IMR-90 (cell line): ENCODE measurements at regions not wholly inside any gene's neighbourhood (a gene's known extent, or its start where the extent isn't known, plus 50 kb on each side); places are given as distances from the start of the nearest gene placed in this dataset.
A peak's percentile ranks its signal among the peaks of the same experiment; 100 is the strongest.

ENCODE experiments used
- ATAC-seq: fragments of 200-7000 bp; cut with Tn5 transposase; 2 replicates; pipeline ENCODE4 v1.9.1; 2020; ENCODE audit warnings: low read depth, mild to moderate bottlenecking, moderate library complexity
- BruUV-seq: library from RNA; stranded (reverse); fragments of 400-500 nt; replicated peaks from 2 replicates; lab custom pipeline; 2021; lab: Mats Ljungman, UMichigan
- CTCF ChIA-PET: fragments of 300-600 bp; formaldehyde crosslinking; extraction: SDS; loops from one replicate; lab custom pipeline; 2021; ENCODE audit warnings: antibody characterized with exemption; lab: Yijun Ruan, JAX
- POLR2A ChIA-PET: fragments of 300-600 bp; sonication (Branson Sonifier 250); formaldehyde crosslinking; loops from one replicate; lab custom pipeline; 2022; ENCODE audit warnings: antibody characterized with exemption; ENCODE audit not compliant: unreplicated experiment; lab: Charles Lee
- DNase-seq: peaks from one replicate; pipeline ENCODE4 v3.0.0; 2013
- H2AFZ ChIP-seq: replicated peaks from 2 replicates; pipeline ENCODE3; 2013; ENCODE audit warnings: low read length, mild to moderate bottlenecking; ENCODE audit not compliant: poor library complexity
- H2AK5ac ChIP-seq: 2 replicates; pipeline ENCODE4 v1.6.1; 2013; ENCODE audit warnings: low read depth, low read length, inconsistent platforms
- H2AK9ac ChIP-seq: replicated peaks from 2 replicates; pipeline ENCODE3; 2013; ENCODE audit warnings: mild to moderate bottlenecking, low read depth, low read length, moderate library complexity; ENCODE audit not compliant: poor library complexity
- H2BK120ac ChIP-seq: 2 replicates; pipeline ENCODE4 v1.6.1; 2013; ENCODE audit warnings: low read depth, low read length, inconsistent platforms
- H2BK15ac ChIP-seq: 3 replicates; pipeline ENCODE4 v1.6.1; 2013; ENCODE audit warnings: low read depth, low read length, inconsistent platforms
- H2BK20ac ChIP-seq: 2 replicates; pipeline ENCODE4 v1.6.1; 2013; ENCODE audit warnings: low read depth, mild to moderate bottlenecking, inconsistent platforms, low read length, moderate library complexity
- H2BK5ac ChIP-seq: 2 replicates; pipeline ENCODE4 v1.6.1; 2013; ENCODE audit warnings: mild to moderate bottlenecking, low read depth, low read length, inconsistent platforms; ENCODE audit not compliant: poor library complexity, severe bottlenecking
- H3K14ac ChIP-seq: replicated peaks from 2 replicates; pipeline ENCODE4 v1.6.1; 2013; ENCODE audit warnings: low read depth, low read length, inconsistent platforms
- H3K18ac ChIP-seq: 2 replicates; pipeline ENCODE4 v1.6.1; 2013; ENCODE audit warnings: low read depth, low read length, control low read depth
- H3K23ac ChIP-seq: 2 replicates; pipeline ENCODE4 v1.6.1; 2013; ENCODE audit warnings: low read depth, low read length, inconsistent platforms
- H3K27ac ChIP-seq: 2 replicates; pipeline ENCODE4 v1.5.1; 2013; ENCODE audit warnings: mild to moderate bottlenecking, control low read depth, low read length; ENCODE audit not compliant: insufficient read depth
- H3K27me3 ChIP-seq: 2 replicates; pipeline ENCODE4 v1.6.1; 2013; ENCODE audit warnings: low read length; ENCODE audit not compliant: control insufficient read depth, insufficient read depth
- H3K36me3 ChIP-seq: 2 replicates; pipeline ENCODE4 v1.6.1; 2013; ENCODE audit warnings: low read length, mixed read lengths; ENCODE audit not compliant: control insufficient read depth, insufficient read depth
- H3K4ac ChIP-seq: 2 replicates; pipeline ENCODE4 v1.6.1; 2013; ENCODE audit warnings: low read depth, low read length, inconsistent platforms
- H3K4me1 ChIP-seq: 2 replicates; pipeline ENCODE4 v1.6.1; 2013; ENCODE audit warnings: low read length, mixed read lengths; ENCODE audit not compliant: control insufficient read depth, insufficient read depth
- H3K4me2 ChIP-seq: 2 replicates; pipeline ENCODE4 v1.6.1; 2013; ENCODE audit warnings: low read depth, mild to moderate bottlenecking, control low read depth, low read length, moderate library complexity
- H3K4me3 ChIP-seq: 2 replicates; pipeline ENCODE4 v1.5.1; 2013; ENCODE audit warnings: low read depth, mild to moderate bottlenecking, control low read depth, low read length, moderate library complexity; ENCODE audit not compliant: insufficient read depth
- H3K56ac ChIP-seq: 2 replicates; pipeline ENCODE4 v1.6.1; 2013; ENCODE audit warnings: low read length, inconsistent platforms; ENCODE audit not compliant: insufficient read depth; ENCODE audit errors: extremely low read depth
- H3K79me1 ChIP-seq, 2 experiments: 2 replicates each; pipeline ENCODE4 v1.6.1; 2013; ENCODE audit warnings: low read length in 2 of 2, inconsistent platforms in 1 of 2, low read depth in 1 of 2
- H3K9ac ChIP-seq: 2 replicates; pipeline ENCODE4 v1.6.1; 2013; ENCODE audit warnings: low read depth, low read length, control low read depth
- H3K9me1 ChIP-seq: 2 replicates; pipeline ENCODE4 v1.6.1; 2013; ENCODE audit warnings: low read length, inconsistent platforms; ENCODE audit not compliant: insufficient read depth
- H3K9me3 ChIP-seq: 2 replicates; pipeline ENCODE4 v1.6.1; 2013; ENCODE audit warnings: low read length; ENCODE audit not compliant: control insufficient read depth, insufficient read depth
- H4K20me1 ChIP-seq: 2 replicates; pipeline ENCODE4 v1.6.1; 2013; ENCODE audit warnings: low read length, inconsistent platforms; ENCODE audit not compliant: insufficient read depth
- H4K5ac ChIP-seq: 2 replicates; pipeline ENCODE4 v1.6.1; 2013; ENCODE audit warnings: mild to moderate bottlenecking, low read depth, low read length, control low read depth
- H4K8ac ChIP-seq, 2 experiments: 2 replicates each; pipeline ENCODE4 v1.6.1; 2013; ENCODE audit warnings: low read depth in 2 of 2, low read length in 2 of 2, control low read depth in 1 of 2, inconsistent platforms in 1 of 2
- H4K91ac ChIP-seq: 2 replicates; pipeline ENCODE4 v1.6.1; 2013; ENCODE audit warnings: low read depth, low read length, inconsistent platforms; ENCODE audit not compliant: insufficient read depth
- BHLHE40 ChIP-seq: fragments of 150-350 bp; IDR thresholded peaks from 2 replicates; pipeline ENCODE4 v1.6.1; 2016; ENCODE audit warnings: mild to moderate bottlenecking, low read depth, low read length
- CEBPB ChIP-seq: IDR thresholded peaks from 2 replicates; pipeline ENCODE4 v1.6.1; 2012; ENCODE audit warnings: low read depth, low read length, improper control_type of control experiment
- CHD1 ChIP-seq: IDR thresholded peaks from 2 replicates; pipeline ENCODE4 v1.6.1; 2012; ENCODE audit warnings: low read depth, low read length, improper control_type of control experiment
- ELK1 ChIP-seq: fragments of 150-350 bp; IDR thresholded peaks from 2 replicates; pipeline ENCODE4 v1.6.1; 2016; ENCODE audit warnings: low read depth, mild to moderate bottlenecking, low read length, moderate library complexity, borderline replicate concordance
- FOS ChIP-seq: fragments of 150-350 bp; IDR thresholded peaks from 2 replicates; pipeline ENCODE4 v1.6.1; 2016; ENCODE audit warnings: low read depth, low read length
- MAFK ChIP-seq: IDR thresholded peaks from 2 replicates; pipeline ENCODE4 v1.6.1; 2012; ENCODE audit warnings: low read depth, low read length, improper control_type of control experiment
- MAZ ChIP-seq: IDR thresholded peaks from 2 replicates; pipeline ENCODE4 v1.6.1; 2012; ENCODE audit warnings: low read depth, mild to moderate bottlenecking, low read length, improper control_type of control experiment, moderate library complexity, borderline replicate concordance
- MXI1 ChIP-seq: IDR thresholded peaks from 2 replicates; pipeline ENCODE4 v1.6.1; 2012; ENCODE audit warnings: low read depth, mild to moderate bottlenecking, low read length, moderate library complexity, borderline replicate concordance
- NFE2L2 ChIP-seq: fragments of 150-350 bp; IDR thresholded peaks from 2 replicates; pipeline ENCODE4 v1.6.1; 2016; ENCODE audit warnings: low read depth, mild to moderate bottlenecking, low read length
- POLR2A ChIP-seq: IDR thresholded peaks from 2 replicates; pipeline ENCODE4 v1.6.1; 2012; ENCODE audit warnings: mild to moderate bottlenecking, low read depth, low read length
- RAD21 ChIP-seq: IDR thresholded peaks from 2 replicates; pipeline ENCODE4 v1.6.1; 2012; ENCODE audit warnings: low read length, improper control_type of control experiment
- RFX5 ChIP-seq: IDR thresholded peaks from 2 replicates; pipeline ENCODE4 v1.8.0; 2012; ENCODE audit warnings: low read depth, mild to moderate bottlenecking, low read length, moderate library complexity
- SMC3 ChIP-seq: fragments of 150-350 bp; IDR thresholded peaks from 2 replicates; pipeline ENCODE4 v1.6.1; 2016; ENCODE audit warnings: low read depth, mild to moderate bottlenecking, antibody characterized with exemption, low read length, moderate library complexity
- USF2 ChIP-seq: fragments of 150-350 bp; IDR thresholded peaks from 2 replicates; pipeline ENCODE4 v1.6.1; 2017; ENCODE audit warnings: mild to moderate bottlenecking, antibody characterized with exemption, low read length, low read depth
- WGBS, 2 experiments: methylation state at CpG; one replicate each; pipeline versions ENCODE4 v1.1.5 to v1.1.7; 2013; ENCODE audit warnings: missing lambda C conversion rate in 2 of 2; ENCODE audit not compliant: insufficient read length in 1 of 2; ENCODE audit errors: extremely low coverage in 2 of 2; 5-methylcytosine and 5-hydroxymethylcytosine counted together
- dilution Hi-C: fragments of 300-500 bp; cut with HindIII; formaldehyde crosslinking; loops from one replicate; pipeline ENCODE4 v1.14.3; 2018; ENCODE audit warnings: low sequenced_read_pairs; ENCODE audit not compliant: unreplicated experiment
- in situ Hi-C: fragments of 300-500 bp; cut with MboI; formaldehyde crosslinking; loops from 3 replicates; pipeline ENCODE4 v1.14.3; 2019; ENCODE audit warnings: low sequenced_read_pairs, inconsistent platforms, mixed read lengths
- intact Hi-C: fragments of 100-400 bp; cut with micrococcal nuclease; formaldehyde crosslinking; loops from 2 replicates; pipeline ENCODE4 v1.10.0; 2022
- TF ChIP-seq, protein P1 (sequence below): conservative IDR thresholded peaks from 2 replicates; pipeline ENCODE4 v1.5.1; 2012; ENCODE audit warnings: mild to moderate bottlenecking, low read depth, low read length, improper control_type of control experiment

GRCh38 chr13:78137404-78138142, 218.9 kb upstream of the EDNRB start:
- POLR2A ChIA-PET = no interaction called here
- H2BK5ac ChIP-seq = no peak overlapping the region
- intact Hi-C loops = loop anchor here (1.0 to 10.0 kb wide), 4 partner anchors 447 to 1197 kb away; no protein-coding TSS in a partner anchor
- H2BK15ac ChIP-seq = no peak overlapping the region
- no peak overlapping the region for H3K18ac ChIP-seq
- peak; percentile 99 for ATAC-seq
- H3K14ac ChIP-seq = no peak overlapping the region
- no peak overlapping the region; a peak in 1 of 4 replicates for H4K8ac ChIP-seq
- no peak overlapping the region for H2AK9ac ChIP-seq
- no peak overlapping the region for H3K9ac ChIP-seq
- no peak overlapping the region for H3K4me3 ChIP-seq
- H2AFZ ChIP-seq = peak overlapping the region; percentile 87
- no TSS peak for BruUV-seq
- no peak overlapping the region for H2AK5ac ChIP-seq
- no peak overlapping the region for H4K91ac ChIP-seq
- peaks cover 4% of the 10 kb centered on the region; the same call in 1 of the 2 replicates for H3K27me3 ChIP-seq
- H3K27ac ChIP-seq = no peak overlapping the region
- DNase-seq = peak; percentile 72
- peak overlapping the region; percentile 34; the same call in 1 of the 2 replicates for H3K4ac ChIP-seq
- no peaks in the 10 kb centered on the region for H3K36me3 ChIP-seq
- peaks cover 2% of the 10 kb centered on the region; the same call in 1 of the 2 replicates for H3K4me1 ChIP-seq
- H3K9me1 ChIP-seq = no peaks in the 10 kb centered on the region
- no peaks in the 10 kb centered on the region for H4K20me1 ChIP-seq
- no peak overlapping the region for H2BK120ac ChIP-seq
- no peak overlapping the region for H4K5ac ChIP-seq
- H3K23ac ChIP-seq = no peak overlapping the region
- peak overlapping the region; percentile 21; the same call in 1 of the 2 replicates for H3K4me2 ChIP-seq
- no CpG with 5 or more reads among the region's 6 CpGs for WGBS, 2 experiments
- no peaks in the 10 kb centered on the region for H3K9me3 ChIP-seq
- no peaks in the 10 kb centered on the region for H3K79me1 ChIP-seq
- H2BK20ac ChIP-seq = 0 out of 2 replicates have a peak overlapping the region, but pooled peaks have one; percentile 39
- CTCF ChIA-PET = interaction anchor here (0.6 to 2.3 kb wide), 5 partner anchors 10 to 841 kb away, joined by 4 to 15 read pairs (median 7); no protein-coding TSS in a partner anchor
- dilution Hi-C loops = no loop called here
- no peak overlapping the region for H3K56ac ChIP-seq
- in situ Hi-C loops = loop anchor here (25.0 kb wide), 1 partner anchor 450 kb away; no protein-coding TSS in a partner anchor
- no peak for TF ChIP-seq BHLHE40
- TF ChIP-seq, protein P1, sequence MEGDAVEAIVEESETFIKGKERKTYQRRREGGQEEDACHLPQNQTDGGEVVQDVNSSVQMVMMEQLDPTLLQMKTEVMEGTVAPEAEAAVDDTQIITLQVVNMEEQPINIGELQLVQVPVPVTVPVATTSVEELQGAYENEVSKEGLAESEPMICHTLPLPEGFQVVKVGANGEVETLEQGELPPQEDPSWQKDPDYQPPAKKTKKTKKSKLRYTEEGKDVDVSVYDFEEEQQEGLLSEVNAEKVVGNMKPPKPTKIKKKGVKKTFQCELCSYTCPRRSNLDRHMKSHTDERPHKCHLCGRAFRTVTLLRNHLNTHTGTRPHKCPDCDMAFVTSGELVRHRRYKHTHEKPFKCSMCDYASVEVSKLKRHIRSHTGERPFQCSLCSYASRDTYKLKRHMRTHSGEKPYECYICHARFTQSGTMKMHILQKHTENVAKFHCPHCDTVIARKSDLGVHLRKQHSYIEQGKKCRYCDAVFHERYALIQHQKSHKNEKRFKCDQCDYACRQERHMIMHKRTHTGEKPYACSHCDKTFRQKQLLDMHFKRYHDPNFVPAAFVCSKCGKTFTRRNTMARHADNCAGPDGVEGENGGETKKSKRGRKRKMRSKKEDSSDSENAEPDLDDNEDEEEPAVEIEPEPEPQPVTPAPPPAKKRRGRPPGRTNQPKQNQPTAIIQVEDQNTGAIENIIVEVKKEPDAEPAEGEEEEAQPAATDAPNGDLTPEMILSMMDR = peak; percentile 78
- TF ChIP-seq CEBPB = no peak
- TF ChIP-seq RFX5 = no peak
- TF ChIP-seq ELK1 = no peak
- peak; percentile 65 for TF ChIP-seq SMC3
- no peak for TF ChIP-seq USF2
- no peak for TF ChIP-seq MAZ
- TF ChIP-seq MXI1 = no peak
- no peak for TF ChIP-seq NFE2L2
- no peak for TF ChIP-seq FOS
- no peak for TF ChIP-seq CHD1
- peak; percentile 89 for TF ChIP-seq RAD21
- no peak for TF ChIP-seq POLR2A
- no peak for TF ChIP-seq MAFK
